ENCODE measurements at regions not wholly inside any gene's neighbourhood (a gene's known extent, or its start where the extent isn't known, plus 50 kb on each side); places are given as distances from the start of the nearest gene placed in this dataset.

GRCh38 chr15:70172566-70173225, 75.0 kb upstream of the TLE3 start:
- no peak overlapping the region for H3K27ac ChIP-seq (ENCODE audit: low read length)
- H4K20me1 ChIP-seq (ENCODE audit: insufficient read depth): no peaks in the 10 kb centered on the region
- H3K79me2 ChIP-seq (replicated peaks; ENCODE audit: insufficient read depth, low read length): no peaks in the 10 kb centered on the region
- H3K36me3 ChIP-seq (ENCODE audit: insufficient read depth, low read length): no peaks in the 10 kb centered on the region
- no peaks in the 10 kb centered on the region for H3K27me3 ChIP-seq (ENCODE audit: insufficient read depth, low read depth, low read length)
- TF ChIP-seq EZH2 (IDR thresholded peaks at IDR 0.05; ENCODE audit: borderline replicate concordance, insufficient read depth, low read length, poor library complexity, severe bottlenecking): no peak
- no peak for TF ChIP-seq TAF1 (IDR thresholded peaks at IDR 0.05; ENCODE audit: low read depth)
- TF ChIP-seq RAD21 (conservative IDR thresholded peaks at IDR 0.05): no peak
- no peak for TF ChIP-seq EP300 (conservative IDR thresholded peaks at IDR 0.05; ENCODE audit: poor library complexity, severe bottlenecking)
- no peak for TF ChIP-seq MXI1 (conservative IDR thresholded peaks at IDR 0.05; ENCODE audit: poor library complexity, severe bottlenecking)
- no peak for TF ChIP-seq CTCF (IDR thresholded peaks at IDR 0.05; ENCODE audit: poor library complexity, severe bottlenecking)
- TF ChIP-seq REST (IDR thresholded peaks at IDR 0.05; ENCODE audit: borderline replicate concordance): no peak
- TF ChIP-seq SMC3 (conservative IDR thresholded peaks at IDR 0.05; ENCODE audit: poor library complexity): no peak
- no peak for TF ChIP-seq POLR2AphosphoS5 (IDR thresholded peaks at IDR 0.05)
- H3K4me2 ChIP-seq (ENCODE audit: low read length): no peak overlapping the region
- no peak overlapping the region for H3K9ac ChIP-seq (ENCODE audit: low read length)
- H2AFZ ChIP-seq (ENCODE audit: low read depth, low read length): no peak overlapping the region
- no peak overlapping the region for H3K4me3 ChIP-seq (ENCODE audit: low read length)
- no peaks in the 10 kb centered on the region for H3K9me2 ChIP-seq (ENCODE audit: insufficient read depth, low read length)
- H3K9me3 ChIP-seq (ENCODE audit: low read length): no peaks in the 10 kb centered on the region
- H3F3A ChIP-seq (ENCODE audit: insufficient read depth, low read length, poor library complexity, severe bottlenecking): no peaks in the 10 kb centered on the region

GRCh38 chr15:70172124-70172523, 74.4 kb upstream of the TLE3 start:
- Histone ChIP-seq H3K9me2 (ENCODE audit: insufficient read depth, low read length) (no peaks in the 10 kb centered on the region), H3K27me3 (ENCODE audit: insufficient read depth, low read depth, low read length) (no peaks in the 10 kb centered on the region), H3K9ac (ENCODE audit: low read length) (no peak overlapping the region), H4K20me1 (ENCODE audit: insufficient read depth) (no peaks in the 10 kb centered on the region), H3F3A (ENCODE audit: insufficient read depth, low read length, poor library complexity, severe bottlenecking) (no peaks in the 10 kb centered on the region), H3K4me3 (ENCODE audit: low read length) (no peak overlapping the region), H3K36me3 (ENCODE audit: insufficient read depth, low read length) (no peaks in the 10 kb centered on the region), H3K27ac (ENCODE audit: low read length) (no peak overlapping the region), H3K9me3 (ENCODE audit: low read length) (no peaks in the 10 kb centered on the region), H2AFZ (ENCODE audit: low read depth, low read length) (no peak overlapping the region), H3K79me2 (replicated peaks; ENCODE audit: insufficient read depth, low read length) (no peaks in the 10 kb centered on the region), H3K4me2 (ENCODE audit: low read length) (no peak overlapping the region)
- no peak for TF ChIP-seq EP300 (conservative IDR thresholded peaks at IDR 0.05; ENCODE audit: poor library complexity, severe bottlenecking)
- TF ChIP-seq TAF1 (IDR thresholded peaks at IDR 0.05; ENCODE audit: low read depth): no peak
- TF ChIP-seq REST (IDR thresholded peaks at IDR 0.05; ENCODE audit: borderline replicate concordance): no peak
- TF ChIP-seq SMC3 (conservative IDR thresholded peaks at IDR 0.05; ENCODE audit: poor library complexity): no peak
- no peak for TF ChIP-seq MXI1 (conservative IDR thresholded peaks at IDR 0.05; ENCODE audit: poor library complexity, severe bottlenecking)

Measured in neural cell (in vitro differentiated cells).